Inflammatory macrophage treated with lipopolysaccharide for 1 hour (primary cell): ENCODE measurements at regions not wholly inside any gene's neighbourhood (a gene's known extent, or its start where the extent isn't known, plus 50 kb on each side); places are given as distances from the start of the nearest gene placed in this dataset.
"Not testable (repeated sequence)": the region's sequence is repeated elsewhere in the genome, so short reads cannot be mapped to it uniquely, and the experiment has no call there.

Source experiments
- DNase-seq, 2 donors: peaks; one replicate each; pipeline ENCODE4 v3.0.0-alpha.2; 2020 to 2022

- DNase-seq: no peak
These were observed 469.5 kb upstream of the POM121L12 start for GRCh38 chr7:52565974-52566373.

- DNase-seq: no peak
These were observed 479.6 kb upstream of the POM121L12 start for GRCh38 chr7:52555805-52556204.

- no peak for DNase-seq
These were observed 488.0 kb upstream of the POM121L12 start for GRCh38 chr7:52547308-52547910.

GRCh38 chr7:52541198-52541765 lies 494.2 kb upstream of the POM121L12 start:
- not testable (repeated sequence) for DNase-seq

GRCh38 chr7:52540041-52540440 lies 495.4 kb upstream of the POM121L12 start:
- no peak for DNase-seq

- no peak for DNase-seq
These were observed 496.0 kb upstream of the POM121L12 start for GRCh38 chr7:52539414-52539813.

GRCh38 chr7:52537051-52537450 lies 498.4 kb upstream of the POM121L12 start:
- no peak for DNase-seq

- no peak for DNase-seq
These were observed 509.6 kb upstream of the POM121L12 start for GRCh38 chr7:52525772-52526341.

GRCh38 chr7:52518869-52519268 lies 516.6 kb upstream of the POM121L12 start:
- DNase-seq: no peak

GRCh38 chr7:52512656-52513055 lies 522.8 kb upstream of the POM121L12 start:
- DNase-seq: no peak

- DNase-seq: no peak
These were observed 527.7 kb upstream of the POM121L12 start for GRCh38 chr7:52507546-52508255.

- no peak for DNase-seq
These were observed 529.1 kb upstream of the POM121L12 start for GRCh38 chr7:52506325-52506724.

- DNase-seq: no peak
These were observed 530.9 kb upstream of the POM121L12 start for GRCh38 chr7:52504561-52504960.

GRCh38 chr7:52502281-52502680 lies 533.2 kb upstream of the POM121L12 start:
- DNase-seq: no peak

- no peak for DNase-seq
These were observed 533.7 kb upstream of the POM121L12 start for GRCh38 chr7:52501696-52502095.

- no peak for DNase-seq
These were observed 534.6 kb upstream of the POM121L12 start for GRCh38 chr7:52500841-52501240.

GRCh38 chr7:52498366-52498765 lies 537.1 kb upstream of the POM121L12 start:
- DNase-seq: no peak

GRCh38 chr7:52486267-52486666 lies 549.2 kb upstream of the POM121L12 start:
- no peak for DNase-seq

- no peak for DNase-seq
These were observed 553.4 kb upstream of the POM121L12 start for GRCh38 chr7:52482076-52482475.

GRCh38 chr7:52481571-52481970 lies 553.9 kb upstream of the POM121L12 start:
- no peak for DNase-seq

GRCh38 chr7:52479990-52480389 lies 555.4 kb upstream of the POM121L12 start:
- DNase-seq: no peak

GRCh38 chr7:52475001-52475582 lies 560.3 kb upstream of the POM121L12 start:
- no peak for DNase-seq

GRCh38 chr7:52473756-52474155 lies 561.7 kb upstream of the POM121L12 start:
- DNase-seq: no peak
